GM12878 (cell line): ENCODE measurements at regions not wholly inside any gene's neighbourhood (a gene's known extent, or its start where the extent isn't known, plus 50 kb on each side); places are given as distances from the start of the nearest gene placed in this dataset.

Experiments
- ATAC-seq: fragments of 200-7000 bp; cut with Tn5 transposase; 3 replicates; pipeline ENCODE4 v1.9.1; 2020; ENCODE audit warnings: mild to moderate bottlenecking, moderate library complexity
- BruUV-seq: library from RNA; stranded (reverse); fragments of 400-500 nt; replicated peaks from 2 replicates; lab custom pipeline; 2021; lab: Mats Ljungman, UMichigan
- CTCF ChIA-PET: fragments of 300-600 bp; sonication (Branson Sonifier 250); formaldehyde crosslinking; extraction: SDS; loops from one replicate; lab custom pipeline; 2021; ENCODE audit warnings: inconsistent platforms; lab: Yijun Ruan, JAX
- POLR2A ChIA-PET: fragments of 350-600 bp; formaldehyde crosslinking; extraction: SDS; loops from one replicate; lab custom pipeline; 2021; ENCODE audit warnings: inconsistent platforms; lab: Charles Lee
- RAD21 ChIA-PET: fragments of 300-600 bp; sonication (Branson Sonifier 250); formaldehyde crosslinking; loops from one replicate; lab custom pipeline; 2023; ENCODE audit warnings: antibody characterized with exemption; ENCODE audit not compliant: unreplicated experiment; lab: Charles Lee
- SMC1A ChIA-PET: fragments of 300-600 bp; sonication (Branson Sonifier 250); formaldehyde crosslinking; loops from one replicate; lab custom pipeline; 2023; ENCODE audit not compliant: unreplicated experiment, uncharacterized antibody; lab: Charles Lee
- DNase-seq: peaks from one replicate; pipeline ENCODE4 v3.0.0-alpha.2; 2011; ENCODE audit warnings: low read depth, low spot score
- FAIRE-seq: peaks from 3 replicates; lab custom pipeline; 2011; peaks lifted over from hg19 to GRCh38; lab: Jason Lieb, UNC
- H2AFZ ChIP-seq: 2 replicates; pipeline ENCODE4 v1.6.0; 2011; ENCODE audit warnings: low read depth, low read length, control low read depth; ENCODE audit not compliant: control insufficient read depth
- H3K27ac ChIP-seq: 2 replicates; pipeline ENCODE4 v1.5.1; 2011; ENCODE audit warnings: control low read depth; ENCODE audit not compliant: control insufficient read depth, insufficient read depth
- H3K27me3 ChIP-seq, 2 experiments: replicated peaks in 1 of 2; 2 replicates each; pipeline versions ENCODE4 v1.6.0 to v1.6.1; 2011; ENCODE audit warnings: low read length in 1 of 2; ENCODE audit not compliant: control insufficient read depth in 2 of 2, insufficient read depth in 2 of 2
- H3K36me3 ChIP-seq, 2 experiments: 2 replicates each; pipeline ENCODE4 v1.5.1; 2011; ENCODE audit warnings: low read length in 1 of 2; ENCODE audit not compliant: control insufficient read depth in 2 of 2, insufficient read depth in 2 of 2
- H3K4me1 ChIP-seq: 2 replicates; pipeline ENCODE4 v1.6.1; 2011; ENCODE audit warnings: mild to moderate bottlenecking, low read length, moderate library complexity, mixed read lengths; ENCODE audit not compliant: control insufficient read depth, insufficient read depth
- H3K4me2 ChIP-seq: 2 replicates; pipeline ENCODE4 v1.6.0; 2011; ENCODE audit warnings: control low read depth; ENCODE audit not compliant: control insufficient read depth, insufficient read depth
- H3K4me3 ChIP-seq: fragments of 200-600 bp; sonication (generic); 2 replicates; pipeline ENCODE4 v1.5.1; 2016
- H3K79me2 ChIP-seq: 2 replicates; pipeline ENCODE4 v1.6.0; 2011; ENCODE audit warnings: low read length; ENCODE audit not compliant: control insufficient read depth, insufficient read depth
- H3K9ac ChIP-seq: 2 replicates; pipeline ENCODE4 v1.8.0; 2011; ENCODE audit warnings: low read length, control low read depth, mixed read lengths; ENCODE audit not compliant: control insufficient read depth, insufficient read depth
- H3K9me3 ChIP-seq: replicated peaks from 3 replicates; pipeline ENCODE4 v1.5.1; 2011; ENCODE audit warnings: mild to moderate bottlenecking, low read length; ENCODE audit not compliant: control insufficient read depth, insufficient read depth
- H4K20me1 ChIP-seq: 2 replicates; pipeline ENCODE4 v1.6.0; 2011; ENCODE audit not compliant: control insufficient read depth, insufficient read depth
- BCLAF1 ChIP-seq: fragments of 450-650 bp; IDR thresholded peaks from 2 replicates; pipeline ENCODE4 v1.6.1; 2017; ENCODE audit warnings: antibody characterized with exemption, mild to moderate bottlenecking, moderate library complexity
- CEBPZ ChIP-seq: fragments of 150-350 bp; IDR thresholded peaks from 2 replicates; pipeline ENCODE4 v1.6.1; 2016; ENCODE audit warnings: low read depth, low read length
- E2F4 ChIP-seq: IDR thresholded peaks from 2 replicates; pipeline ENCODE4 v1.6.1; 2012; ENCODE audit warnings: low read depth, low read length, improper control_type of control experiment
- ETV6 ChIP-seq, 2 experiments: fragments of 450-650 bp in 1 of 2; IDR thresholded peaks in 1 of 2; conservative IDR thresholded peaks in 1 of 2; 2 replicates each; pipeline ENCODE4 v1.6.1; 2014; ENCODE audit warnings: antibody characterized with exemption in 1 of 2, borderline replicate concordance in 1 of 2, low read depth in 1 of 2, mild to moderate bottlenecking in 1 of 2, moderate library complexity in 1 of 2
- MXI1 ChIP-seq: fragments of 150-350 bp; IDR thresholded peaks from 2 replicates; pipeline ENCODE4 v1.6.1; 2011; ENCODE audit warnings: low read depth, mild to moderate bottlenecking, inconsistent platforms, low read length, improper control_type of control experiment
- NR2C1 ChIP-seq: fragments of 450-650 bp; IDR thresholded peaks from 2 replicates; pipeline ENCODE4 v1.6.1; 2017; ENCODE audit warnings: antibody characterized with exemption, mild to moderate bottlenecking, moderate library complexity
- POLR2A ChIP-seq: IDR thresholded peaks from 2 replicates; pipeline ENCODE4 v1.6.1; 2011; ENCODE audit warnings: low read depth, mild to moderate bottlenecking, low read length
- POLR2AphosphoS5 ChIP-seq: IDR thresholded peaks from 2 replicates; pipeline ENCODE4 v1.6.1; 2011; ENCODE audit warnings: mild to moderate bottlenecking, low read length, inconsistent platforms
- REST ChIP-seq: IDR thresholded peaks from 2 replicates; pipeline ENCODE4 v1.6.1; 2012; ENCODE audit warnings: mild to moderate bottlenecking, low read depth, low read length
- SREBF1 ChIP-seq: IDR thresholded peaks from 2 replicates; pipeline ENCODE4 v1.6.1; 2012; ENCODE audit warnings: mild to moderate bottlenecking, low read length
- TCF12 ChIP-seq: IDR thresholded peaks from 2 replicates; pipeline ENCODE4 v1.6.1; 2011; ENCODE audit warnings: low read depth, mild to moderate bottlenecking, low read length
- WGBS: methylation state at CpG from one replicate; pipeline ENCODE4 v1.1.6; 2016; ENCODE audit warnings: low lambda C conversion rate; ENCODE audit not compliant: insufficient replicate concordance, insufficient coverage; ENCODE audit errors: missing lambda C conversion rate; 5-methylcytosine and 5-hydroxymethylcytosine counted together
- in situ Hi-C: fragments of 300-500 bp; cut with MboI; formaldehyde crosslinking; loops from 9 replicates; pipeline ENCODE4 v1.14.3; 2018; ENCODE audit warnings: mixed read lengths
- intact Hi-C: fragments of 100-400 bp; cut with micrococcal nuclease; formaldehyde crosslinking; loops from one replicate; pipeline ENCODE4 v1.14.2; 2022; ENCODE audit not compliant: unreplicated experiment

- TF ChIP-seq E2F4 (no peak), TCF12 (no peak), NR2C1 (no peak), REST (no peak)
Measured at GRCh38 chr10:106317554-106317953, 847.0 kb downstream of the SORCS1 start (continued).

GRCh38 chr10:106313041-106313440 is 851.5 kb downstream of the SORCS1 start:
- ChIA-PET POLR2A (no interaction called here), RAD21 (no interaction called here), CTCF (interaction anchor here (1.5 kb wide), 1 partner anchor 11 kb away, joined by 3 read pairs; no protein-coding TSS in a partner anchor), SMC1A (interaction anchor here (1.1 to 1.5 kb wide), 3 partner anchors 13 to 17 kb away, joined by 3 read pairs; no protein-coding TSS in a partner anchor)
- Histone ChIP-seq H3K9ac (no peak overlapping the region), H3K27me3 (no peaks in the 10 kb centered on the region), H3K9me3 (no peaks in the 10 kb centered on the region), H3K36me3 (no peaks in the 10 kb centered on the region), H3K4me2 (no peak overlapping the region), H3K4me3 (no peak overlapping the region), H3K4me1 (no peaks in the 10 kb centered on the region), H3K79me2 (no peaks in the 10 kb centered on the region), H3K27ac (no peak overlapping the region), H4K20me1 (no peaks in the 10 kb centered on the region), H2AFZ (no peak overlapping the region)
- no TSS peak for BruUV-seq
- intact Hi-C loops, result no loop called here
- TF ChIP-seq CEBPZ (no peak), MXI1 (no peak), SREBF1 (no peak), POLR2AphosphoS5 (no peak), ETV6 (conservative IDR thresholded peaks at IDR 0.05 in 1 of 2, IDR thresholded peaks at IDR 0.05 in 1 of 2; ENCODE audit: borderline replicate concordance in 1 of 2, low read depth in 1 of 2) (no peak), BCLAF1 (no peak), POLR2A (no peak)
- FAIRE-seq, result no peak
- 6% methylated on average over 1 of the region's 1 CpG for WGBS
- DNase-seq, result no peak
- no peak for ATAC-seq
- in situ Hi-C loops, result no loop called here
